ENCODE measurements at regions not wholly inside any gene's neighbourhood (a gene's known extent, or its start where the extent isn't known, plus 50 kb on each side); places are given as distances from the start of the nearest gene placed in this dataset.

DNA sequence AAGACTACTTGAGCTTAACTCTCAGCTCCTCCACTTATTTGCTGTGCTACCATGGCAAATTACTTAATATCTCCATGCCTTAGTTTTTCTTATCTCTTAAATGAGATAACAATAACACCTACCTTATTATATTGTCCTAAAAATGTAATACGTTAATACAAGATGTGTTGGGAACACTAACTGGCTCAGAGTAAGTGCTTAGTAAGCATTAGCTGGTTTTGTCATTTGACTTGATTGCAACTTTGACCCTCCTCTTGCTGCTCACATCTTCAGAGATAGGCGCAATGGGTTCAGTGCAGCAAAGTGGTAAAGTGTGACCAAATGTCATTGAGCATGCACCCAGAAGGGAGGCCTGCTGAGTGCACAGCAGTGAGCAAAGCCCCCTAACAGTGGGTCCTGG lies 294.5 kb upstream of the CLNK start:
- no peak overlapping the region for H3K4me3 Mint-ChIP-seq
- TF ChIP-seq, protein P1, sequence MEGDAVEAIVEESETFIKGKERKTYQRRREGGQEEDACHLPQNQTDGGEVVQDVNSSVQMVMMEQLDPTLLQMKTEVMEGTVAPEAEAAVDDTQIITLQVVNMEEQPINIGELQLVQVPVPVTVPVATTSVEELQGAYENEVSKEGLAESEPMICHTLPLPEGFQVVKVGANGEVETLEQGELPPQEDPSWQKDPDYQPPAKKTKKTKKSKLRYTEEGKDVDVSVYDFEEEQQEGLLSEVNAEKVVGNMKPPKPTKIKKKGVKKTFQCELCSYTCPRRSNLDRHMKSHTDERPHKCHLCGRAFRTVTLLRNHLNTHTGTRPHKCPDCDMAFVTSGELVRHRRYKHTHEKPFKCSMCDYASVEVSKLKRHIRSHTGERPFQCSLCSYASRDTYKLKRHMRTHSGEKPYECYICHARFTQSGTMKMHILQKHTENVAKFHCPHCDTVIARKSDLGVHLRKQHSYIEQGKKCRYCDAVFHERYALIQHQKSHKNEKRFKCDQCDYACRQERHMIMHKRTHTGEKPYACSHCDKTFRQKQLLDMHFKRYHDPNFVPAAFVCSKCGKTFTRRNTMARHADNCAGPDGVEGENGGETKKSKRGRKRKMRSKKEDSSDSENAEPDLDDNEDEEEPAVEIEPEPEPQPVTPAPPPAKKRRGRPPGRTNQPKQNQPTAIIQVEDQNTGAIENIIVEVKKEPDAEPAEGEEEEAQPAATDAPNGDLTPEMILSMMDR (conservative IDR thresholded peaks at IDR 0.05), result no peak
- H3K27me3 Mint-ChIP-seq, result no peaks in the 10 kb centered on the region
- H3K36me3 Mint-ChIP-seq, result no peaks in the 10 kb centered on the region
- H3K27ac Mint-ChIP-seq, result no peak overlapping the region
- peaks cover 22% of the 10 kb centered on the region for H3K4me1 Mint-ChIP-seq (ENCODE audit: unreplicated experiment)
- no peak for DNase-seq (ENCODE audit: extremely low spot score, unreplicated experiment)
- no peaks in the 10 kb centered on the region for H3K9me3 Mint-ChIP-seq

DNA sequence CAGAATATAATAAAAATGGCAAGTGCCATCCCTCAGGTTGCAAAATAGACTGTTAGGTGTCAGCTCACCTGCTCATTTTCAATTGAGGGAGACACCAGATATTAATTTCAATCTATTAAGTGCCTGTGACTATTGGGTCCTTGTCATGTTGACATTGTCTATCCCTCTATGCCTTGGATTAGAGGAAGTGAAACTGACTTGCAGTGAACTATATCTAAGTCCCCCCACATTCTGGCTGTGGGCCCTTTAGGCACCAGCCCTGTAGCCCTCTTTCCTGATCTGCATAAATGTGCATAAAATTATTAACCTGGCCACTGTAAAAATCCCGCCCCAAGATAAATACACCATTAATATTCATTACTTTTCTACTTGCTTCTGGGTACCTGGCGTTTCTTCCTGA lies 293.0 kb upstream of the CLNK start:
- H3K4me3 Mint-ChIP-seq, result no peak overlapping the region

DNA sequence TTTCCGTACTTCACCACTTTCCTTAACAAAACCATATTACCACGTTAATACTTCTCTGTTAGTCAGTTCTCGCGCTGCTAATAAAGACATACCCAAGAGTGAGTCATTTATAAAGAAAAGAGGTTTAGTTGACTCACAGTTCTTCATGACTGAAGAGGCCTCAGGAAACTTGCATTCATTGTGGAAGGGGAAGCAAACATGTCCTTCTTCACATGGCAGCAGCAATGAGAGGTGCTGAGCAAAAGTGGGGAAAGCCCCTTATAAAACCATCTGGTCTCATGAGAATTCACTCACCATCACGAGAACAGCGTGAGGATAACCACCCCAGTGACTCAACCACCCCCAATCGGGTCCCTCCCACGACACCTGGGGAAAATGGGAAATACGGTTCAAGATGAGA lies 289.8 kb upstream of the CLNK start:
- H3K27me3 Mint-ChIP-seq, result no peaks in the 10 kb centered on the region
- no peaks in the 10 kb centered on the region for H3K36me3 Mint-ChIP-seq
- no peak overlapping the region for H3K27ac Mint-ChIP-seq
- DNase-seq (ENCODE audit: extremely low spot score, unreplicated experiment), result no peak
- peaks cover 7% of the 10 kb centered on the region for H3K4me1 Mint-ChIP-seq (ENCODE audit: unreplicated experiment)
- TF ChIP-seq, protein P1 (conservative IDR thresholded peaks at IDR 0.05), result no peak
- no peak overlapping the region for H3K4me3 Mint-ChIP-seq
- no peaks in the 10 kb centered on the region for H3K9me3 Mint-ChIP-seq

More for the DNA sequence above, 293.0 kb upstream of the CLNK start:
- no peak for DNase-seq (ENCODE audit: extremely low spot score, unreplicated experiment)
- peaks cover 7% of the 10 kb centered on the region for H3K4me1 Mint-ChIP-seq (ENCODE audit: unreplicated experiment)
- H3K9me3 Mint-ChIP-seq, result no peaks in the 10 kb centered on the region
- H3K27me3 Mint-ChIP-seq, result no peaks in the 10 kb centered on the region
- H3K27ac Mint-ChIP-seq, result no peak overlapping the region
- TF ChIP-seq, protein P1 (conservative IDR thresholded peaks at IDR 0.05), result no peak
- no peaks in the 10 kb centered on the region for H3K36me3 Mint-ChIP-seq

- H3K36me3 Mint-ChIP-seq, result no peaks in the 10 kb centered on the region
- H3K4me1 Mint-ChIP-seq (ENCODE audit: unreplicated experiment), result peaks cover 7% of the 10 kb centered on the region
- H3K4me3 Mint-ChIP-seq, result no peak overlapping the region
- TF ChIP-seq, protein P1 (conservative IDR thresholded peaks at IDR 0.05), result no peak
- DNase-seq (ENCODE audit: extremely low spot score, unreplicated experiment), result no peak
- H3K27me3 Mint-ChIP-seq, result no peaks in the 10 kb centered on the region
- no peaks in the 10 kb centered on the region for H3K9me3 Mint-ChIP-seq
- no peak overlapping the region for H3K27ac Mint-ChIP-seq
Observed at GRCh38 chr4:10973686-10974085, 289.1 kb upstream of the CLNK start.

DNA sequence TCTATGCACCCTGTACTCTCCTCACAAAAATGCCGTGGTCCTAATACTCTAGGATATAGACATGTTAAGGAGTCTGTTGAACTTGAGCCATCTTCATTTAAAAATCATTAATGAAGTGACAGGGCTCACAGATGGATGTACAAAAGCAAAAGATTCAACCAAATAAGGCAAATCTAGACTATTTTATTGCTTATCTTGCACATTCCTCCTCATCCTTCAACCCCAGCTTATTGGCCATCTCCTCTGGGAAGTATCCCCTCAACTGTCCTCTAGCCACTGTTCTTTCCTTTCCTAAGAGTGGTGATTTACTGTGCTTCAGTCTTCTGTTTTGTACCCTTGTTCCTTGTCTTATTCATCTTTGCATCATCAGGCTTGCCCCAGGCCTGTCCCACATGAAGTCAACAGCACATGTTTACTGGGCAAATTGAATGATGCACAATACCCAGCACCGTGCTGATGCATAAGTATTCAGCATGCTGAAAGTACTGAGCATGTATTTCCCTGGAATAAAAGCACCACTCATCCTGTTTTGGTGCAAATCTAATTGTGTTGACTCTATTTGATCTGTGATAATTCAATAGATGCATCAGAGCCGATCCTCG lies 287.3 kb upstream of the CLNK start:
- H3K36me3 Mint-ChIP-seq, result no peaks in the 10 kb centered on the region
- no peak overlapping the region for H3K4me3 Mint-ChIP-seq
- TF ChIP-seq, protein P1 (conservative IDR thresholded peaks at IDR 0.05), result no peak
- H3K27me3 Mint-ChIP-seq, result no peaks in the 10 kb centered on the region
- no peak overlapping the region for H3K27ac Mint-ChIP-seq
- no peak for DNase-seq (ENCODE audit: extremely low spot score, unreplicated experiment)
- H3K9me3 Mint-ChIP-seq, result no peaks in the 10 kb centered on the region
- H3K4me1 Mint-ChIP-seq (ENCODE audit: unreplicated experiment), result peaks cover 7% of the 10 kb centered on the region

DNA sequence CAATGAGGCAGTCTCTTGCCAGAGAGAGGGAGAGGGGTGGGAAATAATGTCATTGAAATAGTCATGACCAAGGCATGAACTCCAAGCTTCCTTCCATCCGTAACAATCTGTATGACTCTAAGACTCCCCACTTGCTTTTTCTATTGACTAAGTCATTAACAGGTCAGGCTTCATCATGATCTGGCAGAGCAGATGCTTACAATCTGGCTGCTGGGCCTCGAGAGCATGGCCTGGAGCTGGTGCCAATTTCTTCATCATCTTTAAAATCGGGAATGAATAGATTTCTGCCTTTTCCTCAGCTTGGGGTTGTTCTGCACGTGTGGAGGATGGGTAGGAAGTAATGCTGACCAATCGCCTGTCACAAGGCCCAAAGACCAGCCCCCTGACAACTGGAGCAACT lies 280.6 kb upstream of the CLNK start:
- no peak for DNase-seq (ENCODE audit: extremely low spot score, unreplicated experiment)
- Mint-ChIP-seq H3K27ac (no peak overlapping the region), H3K4me3 (no peak overlapping the region), H3K36me3 (no peaks in the 10 kb centered on the region), H3K9me3 (no peaks in the 10 kb centered on the region), H3K27me3 (no peaks in the 10 kb centered on the region), H3K4me1 (ENCODE audit: unreplicated experiment) (peaks cover 30% of the 10 kb centered on the region)
- TF ChIP-seq, protein P1 (conservative IDR thresholded peaks at IDR 0.05), result no peak

Data from type B pancreatic cell (in vitro differentiated cells).